GM19238 (cell line): ENCODE measurements at regions not wholly inside any gene's neighbourhood (a gene's known extent, or its start where the extent isn't known, plus 50 kb on each side); places are given as distances from the start of the nearest gene placed in this dataset.
"Not testable (repeated sequence)": the region's sequence is repeated elsewhere in the genome, so short reads cannot be mapped to it uniquely, and the experiment has no call there.

Source experiments
- DNase-seq: peaks from one replicate; pipeline ENCODE4 v3.0.0; 2011; ENCODE audit warnings: low spot score; ENCODE audit not compliant: insufficient read length

GRCh38 chr14:47919334-47919846, 244.0 kb upstream of the MDGA2 start:
- no peak for DNase-seq

DNA sequence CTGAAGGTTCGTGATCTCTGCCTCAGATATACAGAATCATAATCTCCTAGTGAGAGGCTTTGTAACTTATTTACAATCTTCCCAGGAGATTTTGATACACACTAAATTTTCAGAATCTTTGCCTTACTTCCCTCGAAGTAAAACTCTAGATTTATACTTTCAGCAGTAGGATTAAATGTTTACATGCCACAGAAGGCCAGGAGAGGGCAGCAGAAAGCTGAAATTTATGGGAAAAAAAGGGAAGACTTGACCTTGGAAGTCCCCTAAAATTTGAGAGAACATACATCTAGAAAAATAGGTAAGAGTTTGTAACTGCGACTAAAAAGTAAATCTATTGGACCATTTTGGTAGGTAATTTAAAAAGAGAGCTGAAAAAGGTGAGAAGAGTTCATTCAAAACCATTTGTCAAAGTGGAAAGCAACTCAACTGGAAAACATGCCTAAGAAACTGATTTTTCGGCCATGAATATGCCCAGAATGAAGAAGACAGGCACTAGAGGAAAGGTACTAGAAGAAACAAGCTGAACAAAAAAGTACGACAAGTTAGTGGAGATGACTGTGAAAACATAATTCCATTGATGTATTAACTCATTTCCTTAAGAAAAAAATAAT, 242.0 kb upstream of the MDGA2 start:
- DNase-seq, result no peak

DNA sequence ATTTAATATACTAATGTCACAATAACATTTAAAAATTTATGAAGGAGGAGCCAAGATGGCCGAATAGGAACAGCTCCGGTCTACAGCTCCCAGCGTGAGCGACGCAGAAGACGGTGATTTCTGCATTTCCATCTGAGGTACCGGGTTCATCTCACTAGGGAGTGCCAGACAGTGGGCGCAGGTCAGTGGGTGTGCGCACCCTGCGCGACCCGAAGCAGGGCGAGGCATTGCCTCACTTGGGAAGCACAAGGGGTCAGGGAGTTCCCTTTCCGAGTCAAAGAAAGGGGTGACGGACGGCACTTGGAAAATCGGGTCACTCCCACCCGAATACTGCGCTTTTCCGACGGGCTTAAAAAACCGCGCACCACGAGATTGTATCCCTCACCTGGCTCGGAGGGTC, 225.7 kb upstream of the MDGA2 start:
- not testable (repeated sequence) for DNase-seq

- DNase-seq, result no peak
Observed at GRCh38 chr14:47899685-47900084, 224.3 kb upstream of the MDGA2 start.

DNA sequence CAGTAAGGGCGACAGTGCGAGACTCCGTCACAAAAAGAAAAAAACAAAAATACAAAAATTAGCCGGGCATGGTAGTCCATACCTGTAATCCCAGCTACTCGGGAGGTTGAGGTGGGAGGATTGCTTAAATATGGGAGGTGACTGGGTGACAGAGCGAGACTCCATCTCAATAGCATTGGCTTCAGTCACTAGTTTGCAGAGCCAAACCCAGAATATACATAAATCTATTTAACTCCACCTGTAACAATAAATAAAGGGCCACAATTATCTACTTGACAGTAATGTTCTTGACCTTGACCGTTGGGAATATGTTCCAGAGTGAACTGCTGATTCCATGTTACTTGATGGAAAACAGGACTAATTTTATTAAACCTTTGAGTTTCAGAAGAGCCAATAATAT, 198.9 kb upstream of the MDGA2 start:
- DNase-seq, result no peak

GRCh38 chr14:47872588-47872987, 197.2 kb upstream of the MDGA2 start:
- DNase-seq, result no peak

DNA sequence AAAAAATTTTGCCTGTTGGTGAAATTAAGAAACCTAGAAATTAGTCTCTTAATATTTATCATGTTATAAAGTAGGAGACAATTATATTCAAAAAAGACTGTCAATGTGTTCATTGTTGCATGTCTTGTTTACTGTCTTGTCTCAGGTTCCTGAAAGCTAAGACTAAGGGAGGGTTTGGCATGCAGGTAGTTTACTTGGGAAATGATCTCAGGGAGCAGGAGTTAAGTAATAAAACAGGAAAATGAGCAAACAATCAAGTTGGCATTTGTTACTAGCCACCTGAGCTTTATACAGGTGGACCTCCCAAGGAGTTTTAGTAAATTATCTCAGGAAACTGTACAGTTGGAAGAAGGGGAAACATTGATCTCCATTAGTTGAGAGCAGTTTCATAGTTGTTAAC, 188.0 kb upstream of the MDGA2 start:
- no peak for DNase-seq

DNA sequence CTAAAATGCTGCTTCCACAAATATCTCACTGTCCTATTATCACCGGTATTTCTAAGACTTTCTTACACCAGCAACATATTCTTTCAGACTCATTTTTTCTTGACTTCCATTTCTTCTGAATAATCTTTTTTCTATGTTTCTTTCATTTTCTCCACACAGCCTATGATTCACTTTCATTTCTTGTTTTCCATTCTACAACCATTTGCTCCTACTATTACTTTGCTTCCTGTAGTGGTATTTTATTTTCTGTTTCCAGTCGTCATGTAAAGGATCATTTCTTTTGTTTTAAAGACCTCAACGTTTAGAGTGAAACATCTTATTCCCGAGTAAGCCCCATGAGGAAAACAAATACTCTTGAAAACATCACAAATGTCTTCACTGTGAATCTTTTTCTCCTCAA, 182.2 kb upstream of the MDGA2 start:
- DNase-seq, result no peak

GRCh38 chr14:47852278-47852677, 176.9 kb upstream of the MDGA2 start:
- no peak for DNase-seq

DNA sequence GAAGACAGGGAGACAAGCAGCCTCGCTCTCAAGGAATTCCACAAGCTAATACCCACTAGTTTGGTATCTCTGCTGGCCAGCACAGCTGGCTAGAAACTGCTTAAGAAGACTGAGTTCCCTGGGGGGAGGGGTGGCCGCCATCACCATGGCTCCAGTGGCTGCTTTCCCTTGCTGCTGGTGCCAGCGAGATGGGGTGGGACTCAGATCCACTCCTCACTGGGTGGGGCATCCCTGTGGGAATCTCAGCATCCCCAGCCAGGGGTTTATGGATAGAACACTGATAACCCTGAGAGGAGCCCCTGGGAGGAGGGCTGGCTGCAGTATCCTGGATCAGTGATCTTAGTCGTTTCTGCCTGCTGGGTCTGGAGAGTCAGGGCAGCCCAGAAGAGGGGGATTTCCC, 170.6 kb upstream of the MDGA2 start:
- DNase-seq, result no peak

- DNase-seq, result no peak
Observed at GRCh38 chr14:47843236-47843635, 167.8 kb upstream of the MDGA2 start.

GRCh38 chr14:47833011-47833410, 157.6 kb upstream of the MDGA2 start:
- no peak for DNase-seq

DNA sequence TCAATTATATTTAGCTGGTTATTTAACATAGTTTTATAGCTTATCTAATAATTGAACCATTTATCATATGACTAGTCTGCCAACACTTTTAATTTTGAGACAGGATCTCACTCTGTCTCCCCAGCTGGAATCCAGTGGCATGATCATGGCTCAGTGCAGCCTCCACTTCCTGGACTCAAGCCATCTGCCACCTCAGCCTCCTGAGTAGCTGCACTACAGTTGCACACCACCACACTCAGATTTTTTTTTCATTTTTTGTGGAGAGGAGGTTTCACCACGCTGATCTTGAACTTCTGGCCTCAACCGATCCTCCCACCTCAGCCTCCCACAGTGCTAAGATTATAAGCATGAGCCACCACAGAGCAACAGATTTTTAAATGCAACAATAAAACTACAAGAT, 151.4 kb upstream of the MDGA2 start:
- no peak for DNase-seq

GRCh38 chr14:47822326-47822725, 146.9 kb upstream of the MDGA2 start:
- no peak for DNase-seq

DNA sequence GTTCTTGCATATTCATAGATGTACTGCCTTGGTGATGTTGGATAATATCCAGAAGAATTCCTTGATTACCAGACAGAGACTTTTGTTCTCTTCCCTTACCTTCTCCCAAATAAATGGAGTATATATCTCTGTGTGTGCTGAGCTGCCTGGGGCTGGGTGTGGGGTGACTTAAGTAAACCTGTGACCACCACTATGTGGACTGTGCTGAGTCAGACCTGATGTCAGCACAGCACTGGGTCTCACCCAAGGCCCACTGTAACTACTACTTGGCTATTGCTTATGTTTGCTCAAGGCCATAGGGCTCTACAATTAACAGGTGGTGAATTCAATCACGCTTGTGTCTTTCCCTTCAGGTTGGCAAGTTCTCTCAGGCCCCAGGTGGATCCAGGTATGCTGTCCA, 145.7 kb upstream of the MDGA2 start:
- no peak for DNase-seq

GRCh38 chr14:47790477-47790876, 115.1 kb upstream of the MDGA2 start:
- no peak for DNase-seq

DNA sequence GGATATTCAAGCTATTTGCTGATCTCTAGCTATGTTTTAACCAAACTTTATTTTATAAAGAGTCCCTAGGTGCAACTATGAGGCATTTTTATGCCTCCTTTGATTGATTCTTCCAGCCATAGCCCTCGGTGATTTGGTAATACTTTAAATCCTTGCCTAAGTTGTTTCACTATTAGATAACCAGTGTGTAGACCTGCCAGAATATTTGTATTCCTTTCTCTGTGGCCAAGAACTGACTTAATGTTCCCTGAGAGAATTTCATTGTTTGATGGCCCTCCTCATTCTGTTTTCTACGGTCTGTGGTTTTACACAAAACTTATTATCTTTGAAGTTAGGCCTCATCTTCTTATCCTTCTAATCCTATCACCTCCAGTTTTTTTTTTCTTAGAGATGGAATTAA, 109.7 kb upstream of the MDGA2 start:
- no peak for DNase-seq

- DNase-seq, result no peak
Observed at GRCh38 chr14:47778631-47779030, 103.2 kb upstream of the MDGA2 start.

GRCh38 chr14:47772652-47773051, 97.2 kb upstream of the MDGA2 start:
- no peak for DNase-seq

DNA sequence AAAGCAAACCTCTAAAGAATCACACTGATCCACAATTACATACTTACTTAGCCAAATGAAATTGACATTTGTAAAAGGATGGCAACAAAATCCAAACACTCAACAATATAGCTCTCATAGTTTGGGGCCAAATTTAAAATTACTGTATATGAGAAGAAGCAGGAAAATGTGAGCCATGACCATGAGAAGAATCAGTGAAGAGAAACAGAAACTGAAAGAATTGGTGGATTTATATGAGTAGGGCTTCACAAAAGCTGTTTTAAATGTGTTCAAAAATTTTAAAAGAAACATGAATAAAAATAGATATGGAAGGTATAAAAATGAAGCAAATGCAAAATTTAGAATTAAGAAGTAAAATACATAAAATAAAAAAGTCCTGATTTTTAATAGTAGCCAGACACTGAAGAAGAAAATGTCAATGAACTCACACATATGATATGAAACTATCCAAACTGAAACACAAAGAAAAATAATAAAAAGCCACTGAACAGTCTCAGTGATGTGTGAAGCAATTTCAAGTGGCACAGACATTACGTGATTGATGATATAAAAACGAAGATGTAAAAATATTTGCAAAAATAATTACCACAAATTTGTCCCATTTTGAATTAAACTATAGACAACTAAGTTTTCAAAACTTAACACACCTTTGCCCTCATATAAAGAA, 87.9 kb upstream of the MDGA2 start:
- DNase-seq, result no peak

DNA sequence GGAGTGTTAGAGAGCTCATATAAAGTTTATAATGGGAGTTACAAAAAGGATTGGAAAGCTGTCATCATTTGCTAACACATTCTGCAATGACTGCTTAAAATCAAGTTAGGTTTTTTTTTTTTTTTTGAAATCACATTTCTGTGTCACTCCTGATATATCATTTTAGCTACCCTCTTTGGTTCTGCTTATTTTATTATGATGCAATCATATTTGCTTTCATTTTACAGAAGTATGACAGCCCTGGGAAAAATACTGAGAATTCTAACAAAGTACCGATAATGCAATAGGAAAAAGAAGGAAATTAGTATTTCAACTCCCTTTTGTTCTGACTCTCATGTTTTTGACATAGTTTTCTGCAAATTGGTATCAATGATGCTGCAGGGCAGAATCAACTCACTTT, 71.6 kb upstream of the MDGA2 start:
- no peak for DNase-seq

- DNase-seq, result no peak
Observed at GRCh38 chr14:47744155-47744554, 68.8 kb upstream of the MDGA2 start.

DNA sequence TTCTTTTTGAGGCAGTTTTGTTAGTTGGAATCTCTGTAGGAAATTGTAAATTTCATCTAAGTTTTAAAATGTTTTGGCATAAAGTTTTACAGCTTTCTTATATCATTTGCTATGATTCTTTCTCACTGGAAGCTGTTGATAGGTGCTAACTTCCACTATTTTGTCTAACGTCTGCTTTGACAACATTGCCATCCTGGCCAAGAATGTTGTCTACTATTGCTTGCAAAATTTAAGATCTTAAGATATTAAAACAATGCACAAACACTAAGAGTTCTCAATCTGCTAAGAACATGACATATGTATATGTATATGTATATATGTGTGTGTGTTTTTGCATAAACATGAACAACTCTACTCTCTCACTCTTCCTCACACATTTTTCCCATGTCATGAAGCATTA, 64.1 kb upstream of the MDGA2 start:
- no peak for DNase-seq
